LNCAP (cell line): ENCODE measurements at regions not wholly inside any gene's neighbourhood (a gene's known extent, or its start where the extent isn't known, plus 50 kb on each side); places are given as distances from the start of the nearest gene placed in this dataset.

ENCODE experiments used
- TF ChIP-seq, protein P1 (sequence below): fragments of 450-650 bp; IDR thresholded peaks from 2 replicates; pipeline ENCODE4 v1.5.1; 2017; ENCODE audit warnings: mild to moderate bottlenecking

DNA sequence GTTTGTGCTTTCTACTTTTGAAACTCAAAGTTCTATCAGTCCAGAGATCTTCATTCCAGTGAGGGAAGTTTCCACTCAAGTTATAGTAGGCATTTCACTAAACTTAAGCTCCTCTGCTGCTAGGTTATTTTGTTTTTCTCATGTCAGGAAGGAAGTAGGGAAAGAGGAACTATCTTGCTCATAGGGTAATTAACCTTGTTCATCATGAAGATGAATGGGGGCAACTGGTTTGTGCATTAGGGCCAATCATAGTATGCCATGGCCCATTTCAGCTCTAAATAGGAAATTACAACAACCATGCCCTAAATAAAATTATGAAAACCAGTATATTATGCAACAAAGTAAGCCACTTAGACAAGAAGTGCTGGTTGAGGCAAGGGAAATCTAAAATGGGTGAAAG is 804.7 kb upstream of the NDST4 start:
- TF ChIP-seq, protein P1, sequence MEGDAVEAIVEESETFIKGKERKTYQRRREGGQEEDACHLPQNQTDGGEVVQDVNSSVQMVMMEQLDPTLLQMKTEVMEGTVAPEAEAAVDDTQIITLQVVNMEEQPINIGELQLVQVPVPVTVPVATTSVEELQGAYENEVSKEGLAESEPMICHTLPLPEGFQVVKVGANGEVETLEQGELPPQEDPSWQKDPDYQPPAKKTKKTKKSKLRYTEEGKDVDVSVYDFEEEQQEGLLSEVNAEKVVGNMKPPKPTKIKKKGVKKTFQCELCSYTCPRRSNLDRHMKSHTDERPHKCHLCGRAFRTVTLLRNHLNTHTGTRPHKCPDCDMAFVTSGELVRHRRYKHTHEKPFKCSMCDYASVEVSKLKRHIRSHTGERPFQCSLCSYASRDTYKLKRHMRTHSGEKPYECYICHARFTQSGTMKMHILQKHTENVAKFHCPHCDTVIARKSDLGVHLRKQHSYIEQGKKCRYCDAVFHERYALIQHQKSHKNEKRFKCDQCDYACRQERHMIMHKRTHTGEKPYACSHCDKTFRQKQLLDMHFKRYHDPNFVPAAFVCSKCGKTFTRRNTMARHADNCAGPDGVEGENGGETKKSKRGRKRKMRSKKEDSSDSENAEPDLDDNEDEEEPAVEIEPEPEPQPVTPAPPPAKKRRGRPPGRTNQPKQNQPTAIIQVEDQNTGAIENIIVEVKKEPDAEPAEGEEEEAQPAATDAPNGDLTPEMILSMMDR: no peak

DNA sequence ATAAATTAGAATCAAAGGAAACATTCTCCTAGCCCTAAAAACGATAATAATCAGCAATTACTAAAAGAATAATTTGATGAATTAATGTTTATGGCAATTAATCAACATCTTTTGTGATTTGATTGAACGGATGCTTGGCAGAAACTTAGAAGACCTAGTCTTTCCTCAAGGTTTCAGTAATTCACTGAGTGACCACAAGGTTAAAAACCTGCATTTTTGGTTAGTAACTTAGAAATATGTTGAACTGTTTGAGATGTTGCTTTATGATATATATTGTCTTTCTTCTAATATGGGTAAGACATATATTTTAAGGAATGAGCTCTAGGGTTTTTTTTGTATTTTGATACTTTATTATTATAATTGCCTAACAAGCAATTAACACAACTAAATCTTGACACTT is 793.0 kb upstream of the NDST4 start:
- TF ChIP-seq, protein P1: no peak

DNA sequence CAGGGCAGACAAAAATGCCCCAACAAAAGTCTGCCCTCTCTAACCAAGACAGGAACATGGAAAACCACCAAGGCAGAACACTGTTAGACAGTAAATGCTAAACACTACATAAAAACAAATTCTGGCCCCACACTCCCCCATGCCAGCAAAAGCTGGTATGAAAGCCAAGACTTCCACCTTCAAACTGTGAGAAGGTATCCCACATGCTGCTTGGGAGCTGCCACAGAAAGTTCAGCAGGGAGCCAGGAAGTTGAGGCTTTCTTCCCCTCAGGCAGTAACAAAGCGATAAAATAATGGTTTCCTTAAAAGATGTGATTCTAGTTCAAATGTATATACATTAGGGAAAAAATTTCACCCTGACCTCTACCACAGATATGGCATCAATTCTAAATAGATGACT is 770.4 kb upstream of the NDST4 start:
- TF ChIP-seq, protein P1: no peak

DNA sequence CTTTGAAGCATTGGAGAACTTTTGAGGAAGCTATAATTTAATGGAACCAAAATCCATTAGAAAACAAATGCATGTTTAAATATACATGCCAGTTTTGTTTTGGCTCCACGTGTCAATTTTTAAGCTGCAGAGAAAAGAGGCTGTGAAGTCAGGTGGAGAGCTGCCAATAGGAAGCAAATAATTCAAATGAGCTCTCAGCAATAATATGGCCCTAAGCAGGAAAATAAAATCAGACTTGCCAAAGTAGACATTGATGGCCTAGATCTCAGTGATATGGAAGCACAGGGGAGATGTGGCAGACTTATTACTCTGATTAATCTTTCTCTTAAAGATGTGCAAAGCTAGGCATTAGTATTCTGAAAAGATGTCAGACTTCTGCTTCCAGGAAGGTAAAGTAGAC is 769.8 kb upstream of the NDST4 start:
- TF ChIP-seq, protein P1: no peak

DNA sequence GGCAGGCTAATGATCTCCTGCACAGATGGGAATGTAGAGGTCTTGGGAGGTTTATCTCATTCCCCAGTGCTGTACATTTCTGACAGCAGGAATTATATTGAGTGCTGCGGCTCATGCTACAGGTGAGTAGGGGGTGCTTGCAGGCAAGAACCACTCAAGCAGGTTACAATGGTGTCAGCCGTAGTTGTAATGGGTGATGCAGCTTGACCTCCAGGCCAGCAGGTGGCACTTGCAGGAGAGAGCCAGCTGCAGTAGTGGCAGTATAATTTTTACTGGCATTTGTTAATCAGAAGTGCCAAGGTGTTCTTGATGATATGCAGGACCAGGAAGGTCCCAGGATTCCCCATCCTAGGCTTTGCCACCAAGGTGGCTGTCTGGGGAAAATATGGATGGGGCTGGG is 759.6 kb upstream of the NDST4 start:
- TF ChIP-seq, protein P1: peak; percentile 16; the same call in 1 of the 2 replicates

DNA sequence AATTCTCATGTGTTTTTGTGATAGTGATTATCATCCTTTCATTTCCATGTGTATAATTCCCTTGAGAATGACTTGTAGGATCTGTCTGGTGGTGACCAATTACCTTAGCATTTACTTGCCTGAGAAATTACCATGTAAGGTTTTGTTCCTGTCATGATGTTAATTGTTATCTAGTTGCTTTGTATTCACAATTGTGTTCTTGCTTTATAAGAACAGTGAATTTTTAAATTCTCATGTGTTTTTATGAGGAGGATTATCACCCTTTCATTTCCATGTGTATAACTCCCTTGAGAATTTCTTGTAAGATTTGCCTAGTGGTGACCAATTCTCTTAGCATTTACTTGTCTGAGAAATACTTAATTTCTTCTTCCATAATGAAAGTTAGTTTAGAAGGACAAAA is 758.2 kb upstream of the NDST4 start:
- TF ChIP-seq, protein P1: no peak

DNA sequence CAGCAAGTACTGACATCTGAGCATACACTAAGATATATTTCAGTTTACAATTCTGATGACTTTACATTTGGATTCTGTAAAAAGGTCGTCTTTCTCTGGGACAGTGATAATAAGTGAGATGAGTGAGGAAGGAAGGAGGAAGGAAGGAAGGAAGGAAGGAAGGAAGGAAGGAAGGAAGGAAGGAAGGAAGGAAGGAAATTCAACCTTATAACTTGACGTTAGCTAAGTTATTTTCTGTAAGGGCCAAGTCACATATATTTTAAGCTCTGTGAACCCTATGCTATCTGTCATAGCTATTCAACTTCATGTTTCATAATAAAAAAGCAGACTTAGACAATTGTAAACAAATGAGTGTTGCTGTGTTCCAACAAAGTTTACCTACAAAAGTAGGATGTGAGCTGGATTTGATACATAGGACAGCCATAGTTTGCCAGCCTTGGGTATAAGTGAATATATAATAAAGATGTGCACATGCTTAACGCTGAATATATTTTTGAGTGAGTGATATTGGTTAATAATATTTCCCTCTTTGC is 753.0 kb upstream of the NDST4 start:
- TF ChIP-seq, protein P1: no peak

DNA sequence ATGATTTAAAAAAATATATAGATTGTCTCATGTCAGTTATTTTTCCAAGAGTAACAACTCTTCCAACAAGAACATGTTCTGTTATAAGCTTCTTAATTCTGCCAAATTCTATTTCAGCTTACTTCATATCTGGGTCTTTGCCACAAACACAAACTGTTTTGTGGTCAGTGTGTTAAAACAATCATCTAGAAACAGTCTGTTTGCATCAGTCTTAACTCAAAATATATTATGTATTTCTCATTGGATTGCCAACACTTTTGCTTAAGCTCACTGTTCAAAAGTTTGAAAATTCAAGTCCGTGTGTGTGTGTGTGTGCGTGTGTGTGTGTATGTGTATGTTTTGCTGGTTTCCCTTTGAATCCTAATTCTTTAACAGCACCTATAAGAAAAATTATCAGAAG is 752.3 kb upstream of the NDST4 start:
- TF ChIP-seq, protein P1: no peak
